ENCODE measurements at regions not wholly inside any gene's neighbourhood (a gene's known extent, or its start where the extent isn't known, plus 50 kb on each side); places are given as distances from the start of the nearest gene placed in this dataset.
"Not testable (repeated sequence)": the region's sequence is repeated elsewhere in the genome, so short reads cannot be mapped to it uniquely, and the experiment has no call there.

DNA sequence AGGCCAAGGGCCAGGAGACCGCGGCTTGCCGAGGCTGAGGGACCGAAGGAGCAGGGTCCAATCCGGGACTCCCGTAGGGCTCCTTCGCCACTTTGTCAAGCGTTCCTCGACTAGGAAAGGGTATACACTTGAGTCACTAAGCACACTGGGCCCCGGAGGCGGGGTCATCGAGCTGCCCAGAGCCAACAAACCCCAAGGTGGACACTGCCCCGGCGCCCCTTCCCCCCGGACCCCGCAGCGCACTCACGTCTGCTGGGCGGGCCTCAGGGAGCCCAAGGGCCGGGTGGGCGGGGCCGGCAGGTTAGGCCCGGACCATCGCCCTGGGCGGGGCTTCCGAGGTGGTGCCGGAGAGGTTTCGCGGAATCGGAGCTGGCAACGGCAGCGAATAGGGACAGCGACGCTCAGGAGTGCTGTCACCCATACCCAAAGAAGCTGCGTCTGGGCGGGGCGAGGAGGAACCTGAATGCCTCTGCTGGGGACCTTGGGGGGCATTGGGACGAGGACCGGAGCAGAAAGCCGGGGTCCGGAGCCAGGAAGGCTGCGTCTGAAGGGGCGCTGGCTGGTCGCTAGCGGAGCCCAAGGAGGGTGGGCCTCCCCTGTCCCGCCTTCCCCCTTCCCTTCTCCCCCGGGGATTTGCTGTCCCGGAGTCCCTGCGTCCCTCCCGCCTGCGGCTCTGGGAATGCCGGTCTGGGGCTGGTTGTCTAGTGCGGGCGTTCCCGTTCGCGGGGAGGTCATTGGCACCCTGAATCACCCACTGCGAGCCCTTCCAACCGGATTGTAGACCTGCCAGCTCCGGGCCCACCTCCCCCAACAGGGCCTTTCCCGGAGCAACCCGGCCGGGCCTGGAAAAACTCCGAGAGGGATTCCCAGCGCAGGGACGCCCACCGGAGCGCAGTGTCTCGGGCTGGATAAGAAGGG is 118.2 kb upstream of the SMURF2 start:
- peaks cover 6 to 17% of the 10 kb centered on the region in 2 donors for H3K27me3 Mint-ChIP-seq
- H3K36me3 Mint-ChIP-seq: peaks cover 19 to 22% of the 10 kb centered on the region in 2 donors
- ATAC-seq (replicated peaks) (peak; percentile 44), DNase-seq (peak; percentile 40)
- H3K9me3 Mint-ChIP-seq: no peaks in the 10 kb centered on the region
- peaks cover 31 to 68% of the 10 kb centered on the region in 2 donors for H3K4me1 Mint-ChIP-seq
- H3K4me3 Mint-ChIP-seq: peak overlapping the region; percentile 71 to 79
- peak overlapping the region; percentile 25 for H3K27ac Mint-ChIP-seq

DNA sequence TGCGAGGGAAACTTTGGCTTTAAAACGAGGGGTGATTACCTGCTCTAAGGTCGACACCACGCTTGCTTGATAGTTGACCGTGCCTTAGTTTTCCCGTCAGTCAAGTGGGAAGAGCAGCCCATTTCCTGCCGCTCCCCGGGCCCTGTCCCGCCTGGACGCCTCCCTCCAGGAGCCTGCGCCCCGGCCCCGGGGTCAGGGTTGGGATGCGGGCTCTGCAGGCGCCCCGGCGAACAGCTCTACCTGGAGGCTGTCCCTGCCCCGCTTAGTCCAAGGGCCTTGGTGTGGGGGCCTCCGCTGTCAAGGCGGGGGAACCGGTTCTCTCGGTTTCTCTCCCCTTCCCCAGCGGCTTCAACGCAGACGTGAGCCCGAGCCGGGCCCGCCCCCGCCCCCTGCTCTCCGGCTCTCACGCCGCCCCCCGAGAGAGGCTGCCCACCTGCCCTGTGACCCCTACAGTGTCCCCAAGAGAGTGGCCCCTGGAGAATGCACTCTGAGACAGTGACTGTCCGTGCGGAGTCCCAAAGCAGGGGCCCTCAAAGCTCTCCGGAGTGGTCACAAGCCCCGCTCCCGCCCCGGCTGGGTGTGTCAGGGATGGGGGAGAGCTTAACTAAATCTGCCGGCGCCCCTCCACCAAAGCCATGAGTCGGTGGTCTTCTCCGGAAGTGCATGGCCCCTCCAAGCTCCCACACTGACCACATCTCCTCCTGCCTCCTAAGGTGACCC is 117.4 kb upstream of the SMURF2 start:
- H3K27me3 Mint-ChIP-seq: peaks cover 6 to 17% of the 10 kb centered on the region in 2 donors
- no peak overlapping the region for H3K27ac Mint-ChIP-seq
- peaks cover 16 to 18% of the 10 kb centered on the region in 2 donors for H3K36me3 Mint-ChIP-seq
- peaks cover 34 to 68% of the 10 kb centered on the region in 2 donors for H3K4me1 Mint-ChIP-seq
- DNase-seq: no peak
- no peak for ATAC-seq (replicated peaks)
- peak overlapping the region; percentile 36 to 71 for H3K4me3 Mint-ChIP-seq
- H3K9me3 Mint-ChIP-seq: no peaks in the 10 kb centered on the region

DNA sequence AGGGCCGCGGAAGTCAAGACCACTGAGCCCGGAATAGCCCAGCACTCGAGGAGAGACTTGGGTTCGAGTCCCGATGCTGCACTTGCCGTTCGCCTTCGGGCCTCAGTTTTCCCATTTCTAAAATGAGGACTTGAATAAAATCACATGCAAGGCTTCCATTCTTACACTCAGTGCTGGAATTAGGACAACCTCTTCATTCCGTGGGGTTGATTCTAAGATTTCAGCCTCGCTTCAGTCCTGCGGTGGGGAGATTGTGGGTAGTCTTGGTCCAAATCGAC is 116.9 kb upstream of the SMURF2 start:
- peaks cover 11 to 14% of the 10 kb centered on the region in 2 donors for H3K36me3 Mint-ChIP-seq
- H3K4me1 Mint-ChIP-seq: peaks cover 34 to 63% of the 10 kb centered on the region in 2 donors
- not testable (repeated sequence) for H3K9me3 Mint-ChIP-seq; H3K27ac Mint-ChIP-seq; DNase-seq; ATAC-seq (replicated peaks)
- H3K4me3 Mint-ChIP-seq: peak overlapping the region in 1 of 2 donors; percentile 29
- H3K27me3 Mint-ChIP-seq: peaks cover 6 to 17% of the 10 kb centered on the region in 2 donors

DNA sequence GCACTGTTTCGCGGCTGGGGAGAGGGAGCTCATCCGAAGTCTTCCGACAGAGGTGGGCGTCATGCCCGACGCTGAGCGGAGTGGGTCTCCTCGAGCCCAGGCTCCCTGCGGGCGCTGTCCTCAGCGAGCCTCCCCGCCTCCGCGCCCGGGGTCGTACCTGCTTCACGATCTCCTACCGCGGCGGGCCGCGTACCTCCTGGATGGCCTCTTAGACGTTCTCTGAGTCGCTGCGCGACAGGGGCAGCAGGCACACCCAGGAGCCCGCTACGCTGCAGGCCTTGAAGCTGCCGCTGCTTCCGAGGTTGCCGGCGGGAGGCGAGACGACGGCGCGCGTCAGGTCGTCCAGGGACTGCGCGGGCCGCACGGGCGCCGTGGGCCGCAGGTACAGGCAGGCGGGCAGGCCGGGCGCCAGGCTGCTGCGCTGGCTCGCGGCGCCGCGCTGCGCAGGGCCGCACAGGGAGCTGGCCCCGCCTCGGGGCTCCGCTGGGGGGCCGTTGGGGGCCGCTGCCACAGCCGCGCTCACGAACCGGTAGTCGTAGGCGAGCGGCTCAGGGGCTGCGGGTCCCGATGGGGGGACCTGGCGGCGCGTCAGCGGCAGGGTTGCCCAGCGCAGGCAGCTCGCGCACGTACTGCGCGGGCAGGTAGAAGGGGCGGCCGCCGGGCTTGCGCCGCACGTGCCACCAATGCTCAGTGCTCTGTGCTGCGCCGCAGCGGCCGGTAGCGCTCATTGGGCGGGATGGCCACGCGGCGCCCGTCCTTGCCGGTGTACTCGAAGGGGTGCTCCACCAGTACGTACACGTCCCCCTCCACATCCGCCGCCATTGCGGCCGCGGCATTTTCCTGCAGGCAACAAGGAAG is 116.4 kb upstream of the SMURF2 start:
- ATAC-seq (replicated peaks) (peak in 1 of 2 donors; percentile 4), DNase-seq (no peak)
- H3K36me3 Mint-ChIP-seq: peaks cover 9 to 11% of the 10 kb centered on the region in 2 donors
- H3K4me1 Mint-ChIP-seq: peaks cover 34 to 63% of the 10 kb centered on the region in 2 donors
- no peak overlapping the region for H3K27ac Mint-ChIP-seq
- no peaks in the 10 kb centered on the region for H3K9me3 Mint-ChIP-seq
- peaks cover 6 to 17% of the 10 kb centered on the region in 2 donors for H3K27me3 Mint-ChIP-seq
- peak overlapping the region; percentile 81 to 83 for H3K4me3 Mint-ChIP-seq

DNA sequence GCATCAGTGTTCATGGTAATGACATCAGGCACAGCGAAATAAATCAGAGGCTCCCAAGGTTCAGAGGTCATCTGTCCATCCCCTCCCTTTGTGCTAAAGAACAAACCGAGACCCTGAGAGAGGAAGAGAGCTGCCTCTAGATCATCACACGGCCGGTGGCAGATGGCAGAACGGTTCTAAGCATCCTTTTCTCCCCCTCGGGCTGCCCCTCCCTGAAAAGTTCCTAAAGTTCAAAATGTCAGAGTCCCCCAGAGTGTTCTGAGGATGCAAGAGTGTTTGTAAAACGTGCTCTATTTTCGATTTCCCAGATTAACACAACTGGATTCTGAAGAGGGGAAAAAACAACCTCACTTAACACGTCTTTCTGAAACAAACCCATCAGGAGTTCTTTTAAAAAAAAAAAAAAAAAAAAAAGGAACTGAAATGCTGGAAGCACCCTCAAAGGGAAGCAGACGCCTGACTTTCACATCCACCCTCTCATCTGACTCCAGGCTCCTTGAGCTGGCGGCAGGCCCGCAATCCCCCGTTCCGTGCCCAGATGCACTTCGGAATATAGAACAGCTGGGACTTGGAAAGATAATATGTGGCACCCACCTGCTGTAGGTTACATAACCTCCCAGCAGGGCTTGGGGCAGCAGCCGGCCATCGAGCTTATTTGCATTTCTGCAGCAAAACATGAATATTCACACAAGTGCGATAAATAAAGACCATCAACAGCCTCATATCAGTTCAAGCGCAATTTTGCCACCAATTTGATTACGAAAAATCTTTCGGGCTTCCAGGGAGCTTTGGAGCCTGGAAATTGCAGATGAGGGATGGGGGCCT is 115.5 kb upstream of the SMURF2 start:
- Mint-ChIP-seq H3K9me3 (no peaks in the 10 kb centered on the region), H3K27me3 (peaks cover 6 to 17% of the 10 kb centered on the region in 2 donors), H3K36me3 (peaks cover 4 to 5% of the 10 kb centered on the region in 2 donors), H3K4me3 (peak overlapping the region; percentile 81 to 83), H3K4me1 (peaks cover 29 to 55% of the 10 kb centered on the region in 2 donors), H3K27ac (peak overlapping the region; percentile 87)
- ATAC-seq (replicated peaks): peak; percentile 11 to 18
- DNase-seq: no peak

DNA sequence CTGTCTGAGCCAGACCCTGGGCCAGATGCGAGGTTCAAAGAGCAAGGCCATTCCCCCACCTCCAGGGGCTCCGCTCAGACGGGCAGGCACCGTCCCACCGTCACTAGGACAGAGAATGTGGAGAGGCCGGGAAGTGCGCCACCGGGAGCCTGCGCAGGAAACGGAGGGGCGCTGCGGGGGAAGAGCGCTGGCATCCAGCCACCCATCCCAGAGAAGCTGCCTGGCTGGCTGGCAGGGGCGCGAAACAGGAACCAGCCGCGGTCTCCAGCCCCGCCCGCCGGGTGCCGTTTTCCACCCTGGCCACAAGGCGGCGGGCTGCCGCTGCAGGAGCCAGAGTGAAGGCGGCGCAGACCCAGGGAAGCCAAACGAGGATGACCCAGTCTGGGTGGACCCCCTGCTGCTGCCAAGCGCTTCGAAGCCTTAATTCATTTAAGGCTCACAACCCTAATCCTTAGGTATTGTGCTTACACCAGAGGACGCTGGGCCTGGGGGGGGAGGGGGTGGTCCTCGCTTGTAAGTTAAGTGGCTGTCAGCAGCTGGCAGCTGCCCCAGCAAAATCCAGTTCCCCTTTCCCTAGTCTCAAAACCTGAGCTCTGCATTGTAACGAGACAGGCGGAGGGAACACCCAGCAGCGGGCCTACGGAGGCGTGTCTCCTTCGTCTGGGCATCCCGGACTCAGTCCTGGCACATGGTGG is 114.8 kb upstream of the SMURF2 start:
- peak overlapping the region; percentile 76 for H3K27ac Mint-ChIP-seq
- not testable (repeated sequence) for H3K9me3 Mint-ChIP-seq, H3K36me3 Mint-ChIP-seq
- peaks cover 23 to 48% of the 10 kb centered on the region in 2 donors for H3K4me1 Mint-ChIP-seq
- ATAC-seq (replicated peaks): peak; percentile 78 to 79
- H3K27me3 Mint-ChIP-seq: peaks cover 6 to 17% of the 10 kb centered on the region in 2 donors
- peak; percentile 71 for DNase-seq
- peak overlapping the region; percentile 81 to 83 for H3K4me3 Mint-ChIP-seq

DNA sequence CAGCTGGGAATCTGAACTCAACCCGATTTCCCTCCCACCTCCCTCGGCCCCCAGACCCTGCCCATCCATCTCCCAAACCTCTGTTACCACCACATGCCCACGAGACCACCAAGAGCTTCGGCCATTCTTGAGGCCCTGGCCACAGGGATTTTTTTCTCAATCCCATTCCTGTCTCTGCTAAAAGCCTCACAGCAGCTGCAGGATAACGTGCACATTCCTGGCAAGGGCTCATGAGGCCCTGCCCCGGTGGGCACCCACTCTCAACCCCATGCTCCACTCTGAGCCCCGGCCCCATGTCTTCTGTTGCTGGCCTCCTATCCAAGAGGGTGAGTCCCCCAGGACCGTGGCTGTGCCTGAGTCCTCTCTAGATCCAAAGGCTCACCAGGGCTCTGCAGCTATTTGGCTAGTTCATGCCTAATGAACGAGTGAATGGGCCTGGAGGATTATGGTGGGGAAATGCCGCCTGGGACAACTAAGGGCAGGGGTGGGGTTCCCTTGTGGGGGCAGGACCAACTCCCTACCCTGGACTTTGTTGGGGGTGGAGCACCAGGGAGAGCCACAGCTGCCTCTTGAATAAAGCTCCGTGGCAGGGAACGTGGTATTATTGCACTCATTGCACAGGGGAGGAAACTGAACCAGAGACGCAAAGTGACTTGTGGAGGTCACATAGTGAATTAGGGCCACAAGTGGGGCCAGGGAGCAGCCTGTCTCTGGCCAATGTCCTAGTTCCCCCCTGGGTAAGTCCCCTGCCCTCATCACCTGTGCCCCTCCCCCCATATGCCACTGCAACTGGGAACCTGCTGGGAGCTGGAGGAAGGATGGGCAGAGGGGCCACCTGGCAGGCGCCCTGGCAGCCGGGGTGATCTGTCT is 113.8 kb upstream of the SMURF2 start:
- H3K27me3 Mint-ChIP-seq: peaks cover 6 to 17% of the 10 kb centered on the region in 2 donors
- H3K9me3 Mint-ChIP-seq: no peaks in the 10 kb centered on the region
- H3K27ac Mint-ChIP-seq: peak overlapping the region; percentile 76
- ATAC-seq (replicated peaks) (no peak), DNase-seq (no peak)
- H3K4me1 Mint-ChIP-seq: peaks cover 23 to 40% of the 10 kb centered on the region in 2 donors
- H3K4me3 Mint-ChIP-seq: peak overlapping the region; percentile 81 to 83
- peaks cover 1 to 2% of the 10 kb centered on the region in 2 donors for H3K36me3 Mint-ChIP-seq

DNA sequence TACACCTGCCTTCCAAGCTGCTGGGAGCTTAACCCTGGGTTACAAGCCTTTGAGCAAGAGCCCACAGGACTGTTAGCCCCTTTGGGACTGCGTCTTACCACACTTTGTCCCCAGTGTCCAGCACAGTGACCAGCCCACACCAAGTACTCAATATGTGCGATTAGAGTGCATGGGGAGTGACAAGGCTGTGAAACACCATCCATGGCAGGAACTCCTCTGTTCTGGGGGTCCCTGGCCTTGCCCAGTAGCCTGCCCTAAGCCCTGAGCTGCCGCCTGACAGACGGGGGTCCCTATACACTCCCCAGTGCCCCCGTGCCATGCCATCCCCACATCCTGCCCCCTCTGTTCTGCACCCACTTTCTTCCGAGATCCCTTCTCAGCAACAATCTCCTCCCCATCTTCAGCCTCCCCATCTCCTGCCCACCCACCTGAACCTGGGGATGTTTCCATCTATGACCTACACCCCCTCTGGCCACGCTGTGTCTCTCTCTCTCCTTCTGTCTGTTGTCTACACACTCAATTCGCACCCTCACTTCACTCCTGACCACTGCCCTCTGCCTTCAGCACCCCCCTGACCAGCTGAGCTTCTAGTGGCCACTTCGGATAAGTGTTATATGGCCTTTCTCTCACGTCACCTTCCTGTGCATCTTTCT is 112.9 kb upstream of the SMURF2 start:
- Mint-ChIP-seq H3K4me1 (peaks cover 20 to 31% of the 10 kb centered on the region in 2 donors), H3K4me3 (no peak overlapping the region), H3K27ac (no peak overlapping the region), H3K27me3 (peaks cover 6 to 17% of the 10 kb centered on the region in 2 donors), H3K36me3 (peaks cover 1 to 4% of the 10 kb centered on the region in 2 donors), H3K9me3 (no peaks in the 10 kb centered on the region)
- no peak for ATAC-seq (replicated peaks)
- no peak for DNase-seq

DNA sequence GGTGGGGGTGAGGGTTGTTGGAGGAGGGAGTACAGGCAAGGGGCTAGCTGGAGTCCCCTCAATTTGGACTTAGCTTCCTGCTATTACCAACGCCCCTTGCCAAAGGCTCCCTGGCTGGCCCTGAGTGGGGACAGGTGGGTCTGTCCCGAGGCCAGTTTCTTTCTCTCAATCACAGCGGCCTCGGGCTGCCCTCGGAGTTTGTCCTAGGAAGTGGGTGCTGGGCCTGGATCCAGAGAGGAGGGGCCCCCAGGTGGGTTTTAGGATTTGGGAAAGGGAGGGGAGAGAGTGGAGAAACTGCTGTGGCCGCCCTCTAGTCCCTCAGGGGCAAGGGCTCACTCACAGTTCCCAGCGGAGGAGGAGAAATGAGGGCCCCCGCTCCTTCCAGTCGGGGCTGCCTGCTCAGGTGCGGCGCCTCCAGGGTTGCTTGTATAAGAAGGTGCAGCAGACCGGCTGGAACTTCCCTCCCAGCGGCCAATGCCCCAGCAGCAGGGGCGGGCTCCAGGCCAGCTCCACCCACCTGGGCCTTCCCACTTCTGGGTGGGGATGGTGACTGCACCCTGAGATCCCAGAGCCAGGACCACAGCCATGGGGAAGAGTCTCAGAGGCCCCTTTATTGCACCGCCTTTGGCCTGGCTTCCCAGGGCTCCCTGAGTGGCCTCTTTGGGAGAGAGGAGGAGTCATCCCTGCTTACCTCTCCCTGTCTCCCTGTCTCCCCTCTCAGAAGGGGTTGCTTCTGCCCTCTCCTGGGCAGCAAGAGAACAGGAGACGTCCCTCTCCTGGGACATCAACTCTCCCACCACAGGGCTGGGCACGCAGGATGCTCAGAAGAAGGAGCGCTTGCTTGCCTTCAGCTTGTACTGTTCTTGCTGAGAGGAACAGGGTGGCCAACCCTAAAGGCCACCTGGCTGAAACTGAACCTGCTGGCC is 112.0 kb upstream of the SMURF2 start:
- Mint-ChIP-seq H3K4me3 (no peak overlapping the region), H3K9me3 (no peaks in the 10 kb centered on the region), H3K4me1 (peaks cover 20 to 26% of the 10 kb centered on the region in 2 donors), H3K27ac (no peak overlapping the region), H3K27me3 (peaks cover 6 to 16% of the 10 kb centered on the region in 2 donors), H3K36me3 (peaks cover 1 to 4% of the 10 kb centered on the region in 2 donors)
- ATAC-seq (replicated peaks) (no peak), DNase-seq (no peak)

DNA sequence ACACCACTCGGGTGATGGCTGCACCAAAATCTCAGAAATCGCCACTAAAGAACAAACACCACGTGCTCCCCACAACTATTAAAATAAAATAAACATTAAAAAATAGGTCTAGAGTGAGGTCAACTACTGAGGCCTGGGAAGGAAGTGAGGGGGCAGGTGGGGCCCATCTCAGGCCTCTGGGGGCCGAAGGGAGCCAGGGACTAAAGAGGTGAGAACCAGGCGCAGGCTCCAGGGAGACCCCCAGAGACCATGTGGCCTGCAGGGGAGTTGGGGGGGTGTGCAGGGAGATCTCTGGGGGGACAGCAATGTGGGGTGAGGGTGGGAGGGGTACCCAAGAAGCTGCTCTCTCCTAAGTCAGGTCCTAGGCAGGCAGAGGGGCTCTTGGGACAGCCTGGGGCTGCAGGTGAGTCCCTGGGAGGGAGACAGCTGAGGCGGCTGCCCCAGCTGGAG is 111.3 kb upstream of the SMURF2 start:
- Mint-ChIP-seq H3K27ac (no peak overlapping the region), H3K9me3 (no peaks in the 10 kb centered on the region), H3K4me1 (peaks cover 20 to 26% of the 10 kb centered on the region in 2 donors), H3K4me3 (no peak overlapping the region), H3K36me3 (peaks cover 1 to 4% of the 10 kb centered on the region in 2 donors), H3K27me3 (peaks cover 3 to 12% of the 10 kb centered on the region in 2 donors)
- DNase-seq (no peak), ATAC-seq (replicated peaks) (no peak)

DNA sequence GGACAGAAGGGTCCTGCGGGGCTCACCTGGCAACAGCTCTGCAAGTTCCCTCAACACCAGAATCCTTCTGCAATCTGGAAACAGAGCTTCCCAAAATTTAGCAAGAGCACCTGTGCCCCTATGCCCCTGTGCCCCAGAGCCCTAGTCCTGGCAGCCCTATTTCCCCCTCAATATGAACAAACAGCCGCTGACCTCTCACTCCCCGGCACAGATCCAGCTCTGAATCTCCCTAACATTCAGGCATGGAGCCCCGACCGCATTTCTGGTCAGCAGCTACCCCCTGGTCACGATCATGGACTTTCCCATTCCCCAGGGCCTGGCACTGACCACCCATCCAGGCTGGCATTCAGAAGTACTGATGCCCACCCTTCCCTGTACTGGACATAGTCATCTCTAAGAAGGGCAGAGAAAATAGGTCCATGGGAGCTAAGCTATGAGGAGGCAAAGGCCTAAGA is 110.8 kb upstream of the SMURF2 start:
- H3K36me3 Mint-ChIP-seq: peaks cover under 1 to 4% of the 10 kb centered on the region in 2 donors
- ATAC-seq (replicated peaks) (no peak), DNase-seq (no peak)
- H3K4me1 Mint-ChIP-seq: peaks cover 17 to 21% of the 10 kb centered on the region in 2 donors
- no peak overlapping the region for H3K4me3 Mint-ChIP-seq
- peaks cover 2 to 7% of the 10 kb centered on the region in 2 donors for H3K27me3 Mint-ChIP-seq
- no peaks in the 10 kb centered on the region for H3K9me3 Mint-ChIP-seq
- H3K27ac Mint-ChIP-seq: peak overlapping the region; percentile 16

Data from stimulated activated naive B cell treated with anti-CD40 and anti-IgM and Interleukin-4, amounts not matched to agents 10 μg/mL and 1 μg/mL and 100 μg/mL, for 72 hours (primary cell).